T-helper 2 cell treated with Interferon-gamma antibody and Interleukin-4, amounts not matched to agents 100 ng/mL and 5 ng/mL, for 36 hours (primary cell): ENCODE measurements at regions not wholly inside any gene's neighbourhood (a gene's known extent, or its start where the extent isn't known, plus 50 kb on each side); places are given as distances from the start of the nearest gene placed in this dataset.
"Not testable (repeated sequence)": the region's sequence is repeated elsewhere in the genome, so short reads cannot be mapped to it uniquely, and the experiment has no call there.

Experiments used
- intact Hi-C: fragments of 100-400 bp; cut with micrococcal nuclease; formaldehyde crosslinking; loops from one replicate; pipeline ENCODE4 v1.15.1; 2023

- intact Hi-C loops: no loop called here
Measured at GRCh38 chr2:187001248-187001647, 152.3 kb upstream of the ZSWIM2 start.

- intact Hi-C loops: no loop called here
Measured at GRCh38 chr2:186995092-186995491, 146.1 kb upstream of the ZSWIM2 start.

DNA sequence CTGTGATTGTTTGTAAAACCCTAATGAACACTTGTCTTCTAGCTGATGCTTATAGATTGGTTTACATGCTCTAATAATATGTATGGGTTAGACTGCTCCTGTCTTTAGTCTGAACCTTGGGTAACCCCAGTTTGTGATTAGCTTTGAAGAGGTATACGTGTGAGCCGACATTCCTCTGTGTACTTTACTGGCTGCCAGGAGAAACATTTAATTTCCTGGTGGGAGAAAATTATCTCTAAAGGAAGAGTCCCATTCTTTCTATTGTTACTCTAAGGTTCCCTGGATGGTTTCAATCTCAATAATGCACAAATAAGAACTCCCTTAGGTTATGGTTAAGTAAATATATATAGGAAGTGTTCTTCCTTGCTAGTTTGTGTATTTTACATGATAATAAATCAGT is 143.6 kb upstream of the ZSWIM2 start:
- intact Hi-C loops: no loop called here

- intact Hi-C loops: no loop called here
Measured at GRCh38 chr2:186991766-186992417, 142.9 kb upstream of the ZSWIM2 start.

DNA sequence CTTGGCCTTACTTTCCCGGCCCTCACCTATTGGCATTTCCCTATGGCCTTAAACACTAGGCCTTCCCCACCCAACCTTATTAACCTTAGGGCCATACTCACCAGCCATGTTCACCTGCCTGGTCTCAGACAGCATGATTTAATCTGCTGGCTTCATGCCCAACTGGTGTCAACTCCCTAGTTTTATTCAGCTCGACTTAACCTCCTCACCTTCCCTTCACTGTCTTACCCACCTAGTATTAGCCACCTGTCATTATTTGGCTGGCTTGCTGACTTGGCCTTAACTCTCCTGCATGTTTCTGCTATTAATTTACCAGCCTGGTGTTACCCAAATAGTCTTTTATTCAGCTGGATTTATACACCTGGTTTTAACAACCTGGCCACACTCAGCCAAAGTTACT is 136.0 kb upstream of the ZSWIM2 start:
- intact Hi-C loops: no loop called here

- intact Hi-C loops: no loop called here
Measured at GRCh38 chr2:186984481-186984880, 135.5 kb upstream of the ZSWIM2 start.

DNA sequence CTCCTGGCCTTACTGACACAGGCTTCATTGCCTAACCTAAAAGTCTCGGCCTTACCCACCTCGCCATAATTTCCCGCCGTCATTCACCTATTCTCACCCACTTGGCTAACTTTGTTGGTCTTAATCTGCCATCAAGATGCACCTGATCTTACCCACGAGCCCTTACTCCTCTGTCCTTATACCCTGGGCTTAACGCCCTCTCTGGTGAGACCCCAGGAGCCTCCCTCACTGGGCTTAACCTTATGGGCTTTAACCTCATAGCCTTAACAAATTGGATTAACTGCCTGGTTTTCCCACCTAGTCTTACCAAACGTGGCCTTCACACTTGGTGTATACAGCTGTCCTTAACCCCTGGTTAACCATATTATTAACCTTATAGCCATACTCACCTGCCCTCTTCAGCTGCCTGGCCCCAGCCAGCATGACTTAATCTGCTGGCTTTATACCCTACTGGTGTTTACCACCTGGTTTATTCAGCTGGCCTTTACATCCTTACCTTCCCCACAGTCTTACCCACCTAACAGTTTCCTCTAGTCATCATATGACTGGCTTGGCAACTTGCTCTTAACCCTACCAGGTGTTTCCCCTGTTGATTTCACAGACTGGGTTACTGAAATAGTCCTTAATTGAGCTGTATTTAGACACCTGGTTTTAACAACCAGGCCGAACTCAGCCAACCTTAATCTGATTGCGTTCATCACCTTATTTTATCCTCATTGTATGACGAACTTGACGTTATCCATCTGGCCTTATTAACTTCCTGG is 132.0 kb upstream of the ZSWIM2 start:
- intact Hi-C loops: no loop called here

DNA sequence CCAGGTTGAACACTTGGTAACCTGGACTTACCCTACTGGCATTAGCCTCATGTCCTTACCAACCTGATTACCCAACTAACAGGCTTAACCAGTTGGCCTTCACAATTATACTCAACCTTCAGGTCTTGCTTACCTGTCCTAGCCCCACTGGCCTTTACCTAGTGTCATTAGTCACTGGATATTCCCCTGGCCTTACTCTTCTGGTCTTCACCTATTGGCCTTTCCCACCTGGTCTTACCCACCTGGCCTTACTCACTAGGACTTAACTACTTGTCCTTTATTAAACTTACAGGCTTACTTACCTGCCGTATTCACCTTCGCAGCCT is 131.1 kb upstream of the ZSWIM2 start:
- intact Hi-C loops: no loop called here

- intact Hi-C loops: no loop called here
Measured at GRCh38 chr2:186979439-186980116, 130.6 kb upstream of the ZSWIM2 start.

DNA sequence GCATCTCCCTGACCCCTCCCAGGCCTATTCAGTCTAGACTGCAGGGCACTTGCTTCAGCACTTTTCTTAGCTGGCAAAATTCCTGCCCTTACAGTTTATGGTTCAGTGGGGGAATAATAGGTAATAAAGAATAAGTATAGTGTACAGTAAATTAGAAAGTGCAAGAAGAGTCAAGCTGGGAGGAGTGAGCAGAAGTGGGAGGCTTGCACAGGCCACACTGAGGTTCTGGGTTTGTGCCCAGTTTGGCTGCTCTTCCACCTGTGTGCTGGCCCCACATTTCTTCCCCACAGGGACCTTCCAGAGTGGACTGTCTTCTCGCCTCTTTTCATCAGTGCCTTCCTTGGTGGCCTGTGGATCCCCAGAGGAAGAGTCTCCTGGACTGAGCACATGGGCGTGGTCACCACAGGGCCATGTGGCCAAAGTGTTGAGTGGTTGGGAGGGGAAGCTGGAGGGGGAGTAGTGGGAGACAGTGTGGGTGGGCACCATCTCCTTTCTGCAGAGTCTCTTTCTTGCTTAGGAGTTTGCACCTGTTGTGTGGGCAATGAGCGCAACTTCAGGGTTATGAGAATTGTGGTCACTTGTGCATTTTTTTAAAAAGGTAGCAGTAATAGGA is 128.6 kb upstream of the ZSWIM2 start:
- intact Hi-C loops: no loop called here

DNA sequence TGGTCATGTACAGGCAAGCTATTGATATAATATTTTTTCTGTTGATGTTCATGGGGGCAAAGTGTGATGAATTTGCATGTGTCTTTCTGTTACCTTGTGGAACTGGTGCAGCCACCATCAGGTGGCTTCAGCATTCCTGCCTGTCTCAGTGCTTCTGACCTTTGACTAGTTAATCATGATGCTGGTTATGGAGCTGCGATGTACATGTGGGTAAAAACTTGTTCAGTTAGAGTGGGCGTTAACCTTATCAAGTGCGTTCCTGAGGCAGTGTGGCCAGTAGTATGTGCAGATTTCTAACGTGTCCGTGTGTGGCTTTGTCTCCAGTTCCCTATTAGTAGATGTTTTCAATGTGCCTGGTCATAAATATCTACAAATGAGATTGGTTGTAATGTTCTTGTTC is 127.4 kb upstream of the ZSWIM2 start:
- intact Hi-C loops: no loop called here

DNA sequence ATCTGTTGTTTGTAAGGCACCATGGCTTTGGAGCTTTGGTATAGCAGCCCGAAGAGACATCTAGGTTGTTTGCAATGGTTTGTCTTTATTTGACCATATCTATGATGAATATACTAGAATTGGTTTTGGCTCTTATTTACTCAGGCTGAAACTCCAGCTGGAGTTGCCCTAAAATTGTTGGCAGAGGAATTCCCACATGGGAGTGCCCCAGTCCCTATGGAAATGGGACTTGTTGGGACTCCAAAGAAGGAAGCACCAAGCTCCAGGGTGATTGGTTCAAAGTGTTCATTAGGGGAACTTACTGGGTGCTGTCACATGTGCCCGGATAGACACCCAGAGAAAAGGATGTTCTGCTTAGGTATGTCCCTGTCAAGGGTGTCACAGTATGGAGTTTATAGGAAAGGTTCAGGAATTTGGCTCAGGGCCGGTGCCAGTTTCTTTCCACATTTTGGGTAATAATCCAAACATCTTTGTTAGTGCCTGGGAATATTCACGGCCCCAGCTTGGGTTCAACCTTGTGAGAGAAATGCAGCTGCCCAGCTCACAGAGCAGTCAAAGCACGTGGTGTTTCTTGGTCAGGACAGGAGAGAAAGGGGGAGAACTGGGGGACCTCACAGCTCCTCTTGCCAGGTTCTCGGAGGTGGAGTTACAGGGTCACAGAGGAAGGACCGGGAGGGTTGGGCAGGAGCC is 123.5 kb upstream of the ZSWIM2 start:
- intact Hi-C loops: no loop called here

DNA sequence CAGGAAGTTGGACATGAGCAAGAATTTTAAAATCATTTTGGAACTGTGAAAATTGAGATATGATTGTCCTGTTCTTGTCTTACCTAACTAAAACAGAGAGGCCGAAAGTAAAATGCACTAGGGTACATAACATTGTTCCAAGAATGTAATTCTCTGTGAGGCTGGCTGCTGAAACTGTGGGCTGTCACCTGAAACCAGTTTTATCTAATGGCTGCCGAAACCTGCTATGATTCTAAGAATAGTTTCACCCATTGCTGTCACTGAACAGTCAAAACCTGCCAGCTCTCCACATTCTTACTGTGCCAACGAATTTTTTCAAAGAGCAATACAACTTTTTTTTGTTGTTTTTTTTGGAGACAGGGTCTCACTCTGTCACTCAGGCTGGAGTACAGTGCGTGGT is 119.3 kb upstream of the ZSWIM2 start:
- intact Hi-C loops: no loop called here

- intact Hi-C loops: no loop called here
Measured at GRCh38 chr2:186966015-186966414, 117.0 kb upstream of the ZSWIM2 start.

DNA sequence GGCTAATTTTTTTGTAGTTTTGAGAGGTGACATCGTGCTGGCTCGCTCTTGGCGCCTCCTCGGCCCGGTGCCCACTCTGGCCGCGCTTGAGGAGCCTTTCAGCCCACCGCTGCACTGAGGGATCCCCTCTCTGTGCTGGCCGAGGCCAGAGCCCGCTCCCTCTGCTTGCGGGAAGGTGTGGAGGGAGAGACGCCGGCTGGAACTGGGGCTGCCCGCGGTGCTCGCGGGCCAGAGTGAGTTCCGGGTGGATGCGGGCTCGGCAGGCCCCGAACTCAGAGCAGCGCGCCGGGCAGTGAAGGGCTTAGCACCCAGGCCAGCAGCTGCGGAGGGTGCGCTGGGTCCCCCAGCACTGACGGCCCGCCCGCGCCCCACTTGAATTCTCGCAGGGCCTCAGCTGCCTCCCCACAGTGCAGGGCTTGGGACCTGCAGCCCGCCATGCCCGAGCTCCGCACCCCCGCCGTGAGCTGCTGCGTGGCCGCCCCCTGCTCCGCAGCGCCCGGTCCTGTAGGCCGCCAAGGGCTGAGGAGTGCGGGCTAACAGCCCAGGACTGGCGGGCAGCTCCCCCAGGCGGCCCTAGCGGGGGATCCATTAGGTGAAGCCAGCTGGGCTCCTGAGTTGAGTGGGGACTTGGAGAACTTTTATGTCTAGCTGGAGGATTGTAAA is 113.2 kb upstream of the ZSWIM2 start:
- intact Hi-C loops: no loop called here

DNA sequence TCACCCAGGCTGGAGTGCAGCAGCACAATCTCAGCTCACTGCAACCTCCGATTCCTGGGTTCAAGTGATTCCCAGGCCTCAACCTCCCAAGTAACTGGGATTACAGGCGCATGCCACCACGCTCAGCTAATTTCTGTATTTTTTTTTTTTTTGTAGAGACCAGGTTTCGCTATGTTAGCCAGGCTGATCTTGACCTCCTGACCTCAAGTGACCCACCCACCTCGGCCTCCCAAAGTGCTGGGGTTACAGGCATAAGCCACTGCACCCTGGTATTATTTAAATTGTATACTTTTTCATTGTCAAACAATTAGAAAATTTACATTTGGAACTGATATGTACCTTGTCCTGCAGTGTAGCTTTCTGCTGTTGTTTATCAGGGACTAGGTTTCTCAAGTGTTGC is 111.3 kb upstream of the ZSWIM2 start:
- intact Hi-C loops: not testable (repeated sequence)

- intact Hi-C loops: no loop called here
Measured at GRCh38 chr2:186959486-186959885, 110.5 kb upstream of the ZSWIM2 start.

GRCh38 chr2:186950694-186951093 is 101.7 kb upstream of the ZSWIM2 start:
- intact Hi-C loops: no loop called here

GRCh38 chr2:186949726-186950256 is 100.8 kb upstream of the ZSWIM2 start:
- intact Hi-C loops: no loop called here

DNA sequence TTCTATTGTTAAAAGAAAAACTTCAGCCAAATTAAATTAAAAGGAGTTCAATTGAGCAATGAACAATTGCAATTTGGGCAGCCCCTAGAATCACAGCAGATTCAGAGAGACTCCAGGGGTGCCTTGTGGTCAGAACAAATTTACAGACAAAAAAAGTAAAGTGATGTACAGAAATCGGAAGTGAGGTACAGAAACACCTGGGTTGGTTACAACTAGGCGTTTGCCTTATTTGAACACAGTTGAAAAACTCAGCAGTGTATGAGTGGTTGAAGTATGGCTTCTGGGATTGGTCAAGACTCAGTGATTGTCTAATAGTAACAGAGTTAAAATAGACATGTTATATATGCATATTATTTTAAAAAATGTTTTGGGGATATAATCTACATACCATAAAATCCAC is 98.5 kb upstream of the ZSWIM2 start:
- intact Hi-C loops: no loop called here

DNA sequence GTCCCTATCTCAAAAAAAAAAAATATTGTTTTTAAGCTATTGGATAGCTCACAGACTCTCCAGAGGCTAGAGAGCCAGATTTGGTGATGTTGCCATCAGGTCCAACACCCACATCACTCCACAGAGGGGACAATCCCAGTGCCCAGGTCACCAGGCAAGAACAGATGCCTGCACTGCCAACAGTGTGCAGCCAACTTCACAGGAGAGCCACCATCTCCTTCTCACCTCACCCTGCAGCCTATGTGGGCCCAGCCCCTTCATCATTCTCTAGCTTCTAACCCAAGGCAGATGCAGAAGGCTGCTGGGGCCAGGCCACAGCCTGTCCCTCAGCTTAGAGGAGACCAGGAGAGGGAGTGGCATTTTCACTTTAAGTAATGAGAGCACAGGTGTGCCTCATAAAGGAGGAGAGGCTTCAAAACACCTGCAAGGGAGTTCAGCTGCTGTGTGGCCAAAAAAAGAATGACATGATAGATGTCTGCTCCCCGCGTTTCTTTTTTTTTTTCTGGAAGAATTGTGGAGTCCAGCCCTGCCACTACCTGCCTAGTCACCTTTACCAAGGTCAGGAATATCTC is 98.0 kb upstream of the ZSWIM2 start:
- intact Hi-C loops: no loop called here
